Activated gamma-delta T cell treated with Interleukin-2 at 50 U/mL for 16 hours (primary cell): ENCODE measurements at regions not wholly inside any gene's neighbourhood (a gene's known extent, or its start where the extent isn't known, plus 50 kb on each side); places are given as distances from the start of the nearest gene placed in this dataset.

Source experiments
- DNase-seq: peaks from one replicate; pipeline ENCODE4 v3.0.0-alpha.2; 2020

GRCh38 chr18:10368456-10369453 lies 85.7 kb upstream of the APCDD1 start:
- no peak for DNase-seq

GRCh38 chr18:10370716-10371115 lies 83.7 kb upstream of the APCDD1 start:
- no peak for DNase-seq

GRCh38 chr18:10371165-10371564 lies 83.3 kb upstream of the APCDD1 start:
- DNase-seq, result no peak

DNA sequence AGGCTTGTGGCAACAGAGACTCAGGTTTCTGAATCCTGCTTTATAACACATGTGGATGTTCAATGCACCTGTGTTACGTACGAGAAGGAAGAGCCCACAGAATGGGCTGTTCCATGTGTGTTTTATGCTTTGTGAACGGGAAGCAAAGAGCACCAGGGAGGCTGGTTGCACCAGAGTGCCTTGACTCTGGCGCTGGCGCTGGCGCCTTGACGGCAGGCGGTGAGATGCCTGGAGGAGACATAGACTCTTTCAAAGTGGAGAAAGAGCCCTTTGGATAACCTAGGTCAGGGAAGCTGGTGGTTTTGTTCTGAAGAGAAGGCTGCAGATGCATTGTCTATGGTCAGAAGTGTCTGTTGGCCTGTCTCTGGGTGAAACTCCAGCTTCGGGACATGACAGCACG lies 80.2 kb upstream of the APCDD1 start:
- no peak for DNase-seq

- DNase-seq, result no peak
These were observed 79.7 kb upstream of the APCDD1 start for GRCh38 chr18:10374636-10375293.

GRCh38 chr18:10376731-10377130 lies 77.7 kb upstream of the APCDD1 start:
- no peak for DNase-seq

DNA sequence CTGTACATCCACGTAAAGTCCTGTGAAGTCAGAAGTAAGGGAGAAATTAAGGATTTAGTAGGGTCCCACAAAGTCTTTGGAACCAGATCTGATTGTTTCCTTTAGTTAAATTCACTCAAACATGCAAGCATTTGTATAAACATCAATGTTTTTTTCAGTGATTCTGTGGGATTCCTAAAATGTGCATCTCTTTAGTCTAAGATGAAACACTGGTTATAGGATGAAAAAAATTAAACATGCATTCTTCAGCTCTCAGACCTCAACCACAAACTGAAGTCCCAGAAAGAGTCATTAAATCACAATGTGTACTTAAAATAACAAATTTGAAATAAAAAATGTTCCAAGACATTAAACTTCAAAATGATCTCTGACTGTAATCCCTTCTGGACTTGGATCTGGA lies 76.5 kb upstream of the APCDD1 start:
- DNase-seq, result no peak

DNA sequence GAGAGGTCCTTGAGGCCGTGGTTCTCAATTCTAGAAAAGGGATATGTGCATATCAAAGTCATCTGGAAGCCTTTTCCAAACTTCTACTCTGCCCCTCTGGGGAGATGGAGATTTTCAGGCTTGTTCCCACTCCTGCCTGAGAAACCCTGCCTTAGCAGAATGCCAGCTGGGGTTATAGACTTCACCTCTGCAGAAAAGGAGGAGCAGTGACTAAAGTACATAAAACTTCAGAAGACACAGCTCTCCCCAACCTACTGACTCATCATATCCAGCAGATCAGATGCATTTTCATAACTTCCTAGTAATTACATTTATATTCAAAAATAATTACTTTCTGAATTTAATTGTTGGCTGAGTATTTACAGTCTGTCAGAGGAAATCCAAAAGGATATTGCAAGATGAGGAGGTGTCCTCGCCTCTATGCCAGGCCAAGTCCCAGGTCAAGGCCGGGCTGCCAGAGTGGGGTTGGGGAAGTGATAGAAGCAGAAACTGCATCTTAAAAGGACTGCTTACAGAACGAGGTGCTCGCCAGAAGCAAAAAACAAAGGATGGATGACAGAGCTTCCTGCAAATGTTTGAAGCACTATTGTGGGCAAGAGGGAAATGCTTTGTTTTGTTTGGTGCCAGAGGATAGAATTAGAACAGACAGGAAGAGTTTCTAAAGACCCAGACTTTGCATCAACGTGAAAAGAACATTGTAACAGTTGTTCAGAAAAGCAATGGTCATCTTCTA lies 75.6 kb upstream of the APCDD1 start:
- no peak for DNase-seq

- DNase-seq, result no peak
These were observed 74.9 kb upstream of the APCDD1 start for GRCh38 chr18:10379522-10379921.

DNA sequence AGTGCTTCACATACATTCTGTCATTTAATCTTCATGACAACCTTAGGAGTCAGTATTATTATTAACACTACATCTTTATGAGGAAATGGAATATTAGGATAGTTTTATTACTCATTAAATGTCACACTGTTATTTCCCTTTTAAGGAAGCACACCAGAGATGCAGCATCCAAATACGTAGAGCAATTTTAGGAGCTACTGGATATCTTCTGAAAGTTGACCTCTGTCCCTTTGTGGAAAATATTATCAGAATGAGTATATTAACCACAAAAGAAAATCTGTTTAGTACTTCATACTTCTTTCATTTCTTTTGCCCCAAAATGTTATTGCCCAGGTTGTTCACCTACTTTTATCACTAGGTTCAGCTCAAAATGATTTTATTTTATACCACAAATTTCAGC lies 72.9 kb upstream of the APCDD1 start:
- no peak for DNase-seq

- no peak for DNase-seq
These were observed 72.5 kb upstream of the APCDD1 start for GRCh38 chr18:10381951-10382350.

GRCh38 chr18:10386049-10386448 lies 68.4 kb upstream of the APCDD1 start:
- no peak for DNase-seq

DNA sequence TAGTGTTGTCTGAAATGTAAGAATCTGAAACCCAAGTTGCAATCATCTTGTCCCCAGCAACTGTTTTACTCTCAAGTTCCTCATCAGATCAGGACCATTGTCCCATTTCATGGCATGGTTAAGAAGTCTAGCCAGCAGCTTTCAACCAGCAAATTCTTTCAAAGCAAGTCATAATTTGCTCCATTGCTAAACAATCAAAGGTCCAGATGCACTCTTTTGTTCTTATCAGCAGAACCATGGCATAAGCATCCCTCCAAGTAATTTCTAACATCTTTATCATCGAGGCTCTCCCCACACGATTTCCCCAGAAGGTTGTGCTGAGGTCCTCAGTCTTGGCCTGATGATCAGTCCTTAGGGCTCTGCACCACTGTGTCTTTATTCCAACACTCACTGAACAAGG lies 67.5 kb upstream of the APCDD1 start:
- no peak for DNase-seq

DNA sequence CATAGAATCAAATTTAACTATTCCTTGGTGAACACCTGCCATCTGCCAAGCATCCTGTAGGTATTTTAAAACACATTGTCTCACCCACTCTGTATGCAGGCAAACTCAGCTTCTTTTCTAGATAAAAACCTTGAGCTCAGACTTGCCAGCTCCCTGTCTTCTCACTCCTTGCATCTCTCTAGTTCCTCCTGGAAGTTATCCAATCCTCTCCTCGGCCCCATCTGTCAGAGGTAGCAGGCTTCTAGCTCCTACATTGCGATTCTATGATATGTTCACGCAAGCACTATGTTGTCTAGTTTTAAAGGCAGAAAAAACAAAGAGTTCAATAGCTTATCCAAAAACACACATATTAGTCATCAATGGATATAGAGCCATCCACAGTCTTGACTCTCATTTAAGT lies 67.0 kb upstream of the APCDD1 start:
- no peak for DNase-seq

DNA sequence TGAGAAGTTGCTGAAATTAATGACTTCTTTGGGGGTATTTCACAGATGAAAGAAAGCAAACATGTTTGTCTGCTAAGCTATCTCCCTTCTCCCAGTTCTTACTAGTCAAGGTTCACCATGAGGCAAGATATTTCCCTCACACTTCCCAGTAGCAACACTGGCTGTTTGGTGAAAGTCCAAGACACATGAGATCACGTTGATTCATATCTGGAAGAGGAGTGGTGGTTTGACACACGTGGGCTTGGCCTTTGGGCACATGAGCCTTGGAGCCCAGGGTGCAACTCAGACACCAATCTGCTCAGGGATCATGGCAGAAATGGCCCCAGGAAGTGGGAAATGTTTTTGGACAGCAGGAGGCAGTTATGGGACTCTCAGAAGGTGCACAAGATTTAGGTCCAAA lies 66.1 kb upstream of the APCDD1 start:
- no peak for DNase-seq

DNA sequence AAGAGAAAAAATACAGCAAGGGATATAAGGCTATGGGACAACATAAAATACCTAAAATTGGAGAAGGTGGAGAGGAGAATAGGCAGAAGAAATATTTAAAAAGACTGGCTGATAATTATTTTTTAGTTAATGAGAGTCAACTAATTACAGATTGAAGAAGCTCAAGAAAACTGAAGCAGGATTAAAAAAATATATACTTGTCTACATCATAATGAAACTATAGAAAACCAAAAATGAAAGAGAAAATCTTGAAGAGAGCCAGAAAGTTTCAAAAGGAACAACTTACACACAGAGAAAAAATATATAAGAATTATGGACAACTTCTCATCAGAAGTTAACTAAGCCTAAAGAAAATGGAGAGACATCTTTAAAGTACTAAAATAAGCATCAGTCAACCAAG lies 62.9 kb upstream of the APCDD1 start:
- no peak for DNase-seq

DNA sequence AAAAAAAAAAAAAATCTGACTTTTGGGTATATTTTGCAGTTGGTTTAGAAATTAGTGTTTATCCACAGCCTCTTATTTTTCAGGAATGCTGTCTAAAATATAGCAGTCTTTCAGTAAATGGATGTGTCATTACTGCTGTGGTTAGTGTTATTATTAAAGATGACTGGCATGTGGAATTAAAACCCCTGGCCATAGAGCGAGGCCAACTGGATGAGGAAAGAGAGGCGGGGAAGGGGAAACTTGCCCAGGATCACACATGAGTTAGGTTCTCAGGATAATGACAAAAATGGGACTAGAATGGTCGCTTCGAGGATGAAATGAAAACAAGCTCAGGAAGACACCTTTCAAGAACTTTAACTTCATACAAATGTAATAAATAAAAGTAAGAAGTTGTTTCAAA lies 57.4 kb upstream of the APCDD1 start:
- no peak for DNase-seq

- DNase-seq, result no peak
These were observed 55.9 kb upstream of the APCDD1 start for GRCh38 chr18:10398571-10398970.

DNA sequence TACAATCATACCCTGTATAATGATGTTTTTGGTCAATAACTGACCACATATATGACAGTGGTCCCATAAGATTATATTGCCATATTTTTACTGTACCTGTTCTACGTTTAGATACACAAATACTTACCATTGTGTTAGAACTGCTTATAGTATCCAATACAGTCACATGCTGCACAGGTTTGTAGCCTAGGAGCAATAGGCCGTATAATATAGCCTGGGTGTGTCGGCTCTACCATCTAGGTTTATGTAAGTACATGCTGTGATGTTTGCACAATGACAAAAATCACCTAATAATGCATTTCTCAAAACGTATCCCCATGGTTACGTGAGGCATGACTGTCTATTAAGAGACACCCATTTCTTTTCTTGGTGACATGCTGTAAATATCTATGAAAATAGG lies 55.0 kb upstream of the APCDD1 start:
- DNase-seq, result no peak

GRCh38 chr18:10400534-10401307 lies 53.7 kb upstream of the APCDD1 start:
- DNase-seq, result no peak

DNA sequence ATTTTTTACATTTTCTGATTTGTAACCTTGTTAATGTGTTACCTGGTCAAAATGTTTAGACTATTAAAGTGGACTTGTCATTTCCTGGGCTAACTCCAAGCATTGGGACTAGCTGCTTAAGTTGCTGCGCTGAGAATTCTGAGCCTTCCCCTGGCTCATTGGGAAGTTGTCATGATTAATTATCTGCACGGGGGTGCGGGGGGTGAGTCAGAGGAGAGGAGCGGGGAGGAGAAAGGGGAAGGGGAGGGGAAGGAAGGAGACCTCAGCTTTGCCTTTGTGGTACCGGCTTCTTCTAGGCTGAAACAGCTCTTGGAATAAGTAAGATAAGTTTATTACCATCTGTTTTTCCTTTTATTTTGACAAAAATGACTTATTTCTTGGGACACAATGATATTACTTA lies 52.9 kb upstream of the APCDD1 start:
- no peak for DNase-seq

DNA sequence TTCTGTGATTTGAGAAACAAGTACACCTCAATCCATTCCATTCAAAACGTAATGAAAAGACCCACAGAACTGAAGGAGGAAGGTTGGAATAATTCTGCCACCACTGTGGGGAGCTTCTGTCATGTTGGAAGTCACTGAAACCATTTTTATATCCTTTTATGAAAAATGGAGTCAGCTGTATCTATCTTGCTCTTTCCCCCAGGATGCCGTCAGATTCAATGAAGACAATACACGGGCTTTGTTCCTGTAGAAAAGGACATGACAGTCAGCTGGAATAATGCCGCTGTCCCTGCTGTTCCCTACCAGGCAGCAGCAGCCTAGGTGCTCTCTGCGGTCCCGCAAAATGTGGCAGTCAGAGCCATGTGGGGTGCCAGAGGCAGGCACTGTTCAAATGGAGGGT lies 52.5 kb upstream of the APCDD1 start:
- no peak for DNase-seq
